ENCODE measurements at regions not wholly inside any gene's neighbourhood (a gene's known extent, or its start where the extent isn't known, plus 50 kb on each side); places are given as distances from the start of the nearest gene placed in this dataset.
"Not testable (repeated sequence)": the region's sequence is repeated elsewhere in the genome, so short reads cannot be mapped to it uniquely, and the experiment has no call there.

- peak; percentile 73 for DNase-seq
- Histone ChIP-seq H3K27me3 (ENCODE audit: insufficient read depth, low read depth, severe bottlenecking) (no peaks in the 10 kb centered on the region), H3K36me3 (no peaks in the 10 kb centered on the region), H3K9me3 (ENCODE audit: severe bottlenecking) (no peaks in the 10 kb centered on the region), H3K27ac (peak overlapping the region; percentile 84), H3K4me3 (ENCODE audit: low read depth, low read length) (peak overlapping the region; percentile 28)
- TF ChIP-seq CTCF (IDR thresholded peaks at IDR 0.05; ENCODE audit: low read depth, low read length): no peak
These were observed 158.7 kb downstream of the PDCD6IP start for GRCh38 chr3:33957176-33957575.

- Histone ChIP-seq H3K27me3 (ENCODE audit: insufficient read depth, low read depth, severe bottlenecking) (no peaks in the 10 kb centered on the region), H3K36me3 (no peaks in the 10 kb centered on the region), H3K4me3 (ENCODE audit: low read depth, low read length) (no peak overlapping the region), H3K9me3 (ENCODE audit: severe bottlenecking) (no peaks in the 10 kb centered on the region), H3K27ac (no peak overlapping the region)
- no peak for TF ChIP-seq CTCF (IDR thresholded peaks at IDR 0.05; ENCODE audit: low read depth, low read length)
- DNase-seq: no peak
These were observed 160.2 kb downstream of the PDCD6IP start for GRCh38 chr3:33958661-33959060.

GRCh38 chr3:33962396-33962795, 164.0 kb downstream of the PDCD6IP start:
- Histone ChIP-seq H3K4me3 (ENCODE audit: low read depth, low read length) (no peak overlapping the region), H3K27me3 (ENCODE audit: insufficient read depth, low read depth, severe bottlenecking) (no peaks in the 10 kb centered on the region), H3K9me3 (ENCODE audit: severe bottlenecking) (no peaks in the 10 kb centered on the region), H3K27ac (no peak overlapping the region), H3K36me3 (no peaks in the 10 kb centered on the region)
- no peak for TF ChIP-seq CTCF (IDR thresholded peaks at IDR 0.05; ENCODE audit: low read depth, low read length)
- no peak for DNase-seq

- not testable (repeated sequence) for H3K36me3 ChIP-seq; H3K27ac ChIP-seq; H3K27me3 ChIP-seq (ENCODE audit: insufficient read depth, low read depth, severe bottlenecking); H3K4me3 ChIP-seq (ENCODE audit: low read depth, low read length); H3K9me3 ChIP-seq (ENCODE audit: severe bottlenecking); DNase-seq
These were observed 171.8 kb downstream of the PDCD6IP start for GRCh38 chr3:33970180-33970579.

- Histone ChIP-seq H3K27me3 (ENCODE audit: insufficient read depth, low read depth, severe bottlenecking) (no peaks in the 10 kb centered on the region), H3K4me3 (ENCODE audit: low read depth, low read length) (no peak overlapping the region), H3K9me3 (ENCODE audit: severe bottlenecking) (peaks cover 5% of the 10 kb centered on the region), H3K36me3 (no peaks in the 10 kb centered on the region), H3K27ac (no peak overlapping the region)
- no peak for DNase-seq
- no peak for TF ChIP-seq CTCF (IDR thresholded peaks at IDR 0.05; ENCODE audit: low read depth, low read length)
These were observed 172.6 kb downstream of the PDCD6IP start for GRCh38 chr3:33971055-33971454.

- Histone ChIP-seq H3K27me3 (ENCODE audit: insufficient read depth, low read depth, severe bottlenecking) (no peaks in the 10 kb centered on the region), H3K4me3 (ENCODE audit: low read depth, low read length) (no peak overlapping the region), H3K9me3 (ENCODE audit: severe bottlenecking) (peaks cover 2% of the 10 kb centered on the region), H3K36me3 (no peaks in the 10 kb centered on the region), H3K27ac (no peak overlapping the region)
- no peak for TF ChIP-seq CTCF (IDR thresholded peaks at IDR 0.05; ENCODE audit: low read depth, low read length)
- no peak for DNase-seq
These were observed 177.0 kb downstream of the PDCD6IP start for GRCh38 chr3:33975463-33975862.

All from WERI-Rb-1 (cell line).